Endothelial cell of umbilical vein (primary cell): ENCODE measurements at regions not wholly inside any gene's neighbourhood (a gene's known extent, or its start where the extent isn't known, plus 50 kb on each side); places are given as distances from the start of the nearest gene placed in this dataset.

ENCODE experiments used
- EZH2 ChIP-seq: IDR thresholded peaks from 2 replicates; pipeline ENCODE4 v1.6.1; 2012; ENCODE audit warnings: borderline replicate concordance, low read depth, mild to moderate bottlenecking, moderate library complexity, low read length, inconsistent platforms; ENCODE audit not compliant: severe bottlenecking
- FOS ChIP-seq: IDR thresholded peaks from 2 replicates; pipeline ENCODE4 v1.6.1; 2011; ENCODE audit warnings: mild to moderate bottlenecking, low read length, moderate library complexity, borderline replicate concordance; ENCODE audit not compliant: insufficient read depth
- POLR2A ChIP-seq: IDR thresholded peaks from 2 replicates; pipeline ENCODE4 v1.6.1; 2012; ENCODE audit warnings: low read depth, mild to moderate bottlenecking, control low read depth, low read length
- POLR2AphosphoS5 ChIP-seq: IDR thresholded peaks from 2 replicates; pipeline ENCODE4 v1.6.1; 2012; ENCODE audit warnings: low read depth, mild to moderate bottlenecking, control low read depth, low read length, moderate library complexity; ENCODE audit not compliant: insufficient read depth
- TF ChIP-seq, protein P1 (sequence below), 2 donors: IDR thresholded peaks; 1 replicate in 1 of 2; 2 replicates in 1 of 2; pipeline ENCODE4 v1.5.1; 2011; ENCODE audit warnings: low read length in 2 of 2, mild to moderate bottlenecking in 2 of 2, moderate library complexity in 2 of 2, control low read depth in 1 of 2, inconsistent platforms in 1 of 2, low read depth in 1 of 2; ENCODE audit not compliant: insufficient read depth in 1 of 2; ENCODE audit errors: extremely low read depth in 1 of 2

GRCh38 chr4:136336479-136336878, 1195.8 kb downstream of the PCDH18 start:
- TF ChIP-seq, protein P1, sequence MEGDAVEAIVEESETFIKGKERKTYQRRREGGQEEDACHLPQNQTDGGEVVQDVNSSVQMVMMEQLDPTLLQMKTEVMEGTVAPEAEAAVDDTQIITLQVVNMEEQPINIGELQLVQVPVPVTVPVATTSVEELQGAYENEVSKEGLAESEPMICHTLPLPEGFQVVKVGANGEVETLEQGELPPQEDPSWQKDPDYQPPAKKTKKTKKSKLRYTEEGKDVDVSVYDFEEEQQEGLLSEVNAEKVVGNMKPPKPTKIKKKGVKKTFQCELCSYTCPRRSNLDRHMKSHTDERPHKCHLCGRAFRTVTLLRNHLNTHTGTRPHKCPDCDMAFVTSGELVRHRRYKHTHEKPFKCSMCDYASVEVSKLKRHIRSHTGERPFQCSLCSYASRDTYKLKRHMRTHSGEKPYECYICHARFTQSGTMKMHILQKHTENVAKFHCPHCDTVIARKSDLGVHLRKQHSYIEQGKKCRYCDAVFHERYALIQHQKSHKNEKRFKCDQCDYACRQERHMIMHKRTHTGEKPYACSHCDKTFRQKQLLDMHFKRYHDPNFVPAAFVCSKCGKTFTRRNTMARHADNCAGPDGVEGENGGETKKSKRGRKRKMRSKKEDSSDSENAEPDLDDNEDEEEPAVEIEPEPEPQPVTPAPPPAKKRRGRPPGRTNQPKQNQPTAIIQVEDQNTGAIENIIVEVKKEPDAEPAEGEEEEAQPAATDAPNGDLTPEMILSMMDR (IDR thresholded peaks at IDR 0.05; ENCODE audit: extremely low read depth in 1 of 2, insufficient read depth in 1 of 2, low read depth in 1 of 2, low read length in 2 of 2), result no peak
- TF ChIP-seq FOS (no peak), POLR2A (no peak), EZH2 (no peak), POLR2AphosphoS5 (no peak)
